GM23338 (cell line): ENCODE measurements at regions not wholly inside any gene's neighbourhood (a gene's known extent, or its start where the extent isn't known, plus 50 kb on each side); places are given as distances from the start of the nearest gene placed in this dataset.
A peak's percentile ranks its signal among the peaks of the same experiment; 100 is the strongest.

Experiments used
- ATAC-seq: fragments of 200-7000 bp; cut with Tn5 transposase; 3 replicates; pipeline ENCODE4 v1.9.1; 2020
- DNase-seq: peaks from one replicate; pipeline ENCODE4 v3.0.0-alpha.2; 2015; ENCODE audit warnings: low spot score
- H2AFZ ChIP-seq: fragments of 200-600 bp; sonication (generic); 2 replicates; pipeline ENCODE4 v1.8.0; 2016; ENCODE audit warnings: antibody characterized with exemption, mild to moderate bottlenecking, moderate library complexity
- H3F3A ChIP-seq: fragments of 200-600 bp; sonication (generic); replicated peaks from 2 replicates; pipeline ENCODE4 v1.8.0; 2017; ENCODE audit warnings: antibody characterized with exemption, mixed run types, low read depth
- H3K27ac ChIP-seq: fragments of 200-600 bp; sonication (generic); 2 replicates; pipeline ENCODE4 v1.6.1; 2016; ENCODE audit warnings: low read depth
- H3K27me3 ChIP-seq: fragments of 200-600 bp; sonication (generic); 2 replicates; pipeline ENCODE4 v1.8.0; 2016; ENCODE audit warnings: mild to moderate bottlenecking, mixed run types, moderate library complexity; ENCODE audit not compliant: insufficient read depth
- H3K36me3 ChIP-seq: fragments of 200-600 bp; sonication (generic); 2 replicates; pipeline ENCODE4 v1.8.0; 2016; ENCODE audit warnings: mild to moderate bottlenecking; ENCODE audit not compliant: insufficient read depth
- H3K4me1 ChIP-seq: fragments of 200-600 bp; sonication (generic); 2 replicates; pipeline ENCODE4 v1.8.0; 2016; ENCODE audit warnings: mild to moderate bottlenecking, moderate library complexity; ENCODE audit not compliant: insufficient read depth
- H3K4me2 ChIP-seq: fragments of 200-600 bp; sonication (generic); 2 replicates; pipeline ENCODE4 v1.7.1; 2017; ENCODE audit warnings: mixed run types
- H3K4me3 ChIP-seq: fragments of 200-600 bp; sonication (generic); 2 replicates; pipeline ENCODE4 v1.6.1; 2016; ENCODE audit warnings: mixed run types
- H3K79me2 ChIP-seq: fragments of 200-600 bp; sonication (generic); replicated peaks from 2 replicates; pipeline ENCODE4 v1.8.0; 2017; ENCODE audit warnings: mild to moderate bottlenecking; ENCODE audit not compliant: insufficient read depth
- H3K9me2 ChIP-seq: fragments of 200-600 bp; sonication (generic); 2 replicates; pipeline ENCODE4 v1.8.0; 2017; ENCODE audit not compliant: insufficient read depth
- H4K20me1 ChIP-seq: fragments of 200-600 bp; sonication (generic); replicated peaks from 2 replicates; pipeline ENCODE4 v1.8.0; 2017; ENCODE audit warnings: mild to moderate bottlenecking; ENCODE audit not compliant: insufficient read depth
- H3K27ac Mint-ChIP-seq: 2 replicates; pipeline ENCODE4 v1.8.0; 2020; ENCODE audit warnings: inconsistent platforms, mild to moderate bottlenecking, moderate library complexity, mixed read lengths
- H3K27me3 Mint-ChIP-seq: 3 replicates; pipeline ENCODE4 v1.8.0; 2022; ENCODE audit warnings: low read depth, mild to moderate bottlenecking, moderate library complexity, mixed read lengths, inconsistent platforms; ENCODE audit not compliant: insufficient read depth, poor library complexity
- H3K36me3 Mint-ChIP-seq: 3 replicates; pipeline ENCODE4 v1.8.0; 2021; ENCODE audit warnings: low read depth, mild to moderate bottlenecking, inconsistent platforms, moderate library complexity, mixed read lengths
- H3K4me1 Mint-ChIP-seq: 3 replicates; pipeline ENCODE4 v1.8.0; 2020; ENCODE audit warnings: mild to moderate bottlenecking, inconsistent platforms, mixed read lengths
- H3K4me3 Mint-ChIP-seq: 3 replicates; pipeline ENCODE4 v1.8.0; 2021; ENCODE audit warnings: moderate library complexity, mild to moderate bottlenecking, inconsistent platforms, mixed read lengths
- H3K9me3 Mint-ChIP-seq: 3 replicates; pipeline ENCODE4 v1.8.0; 2020; ENCODE audit warnings: moderate library complexity, mild to moderate bottlenecking, inconsistent platforms, mixed read lengths
- CREB1 ChIP-seq: fragments of 250-450 bp; sonication (Bioruptor Pico); IDR thresholded peaks from 2 replicates; pipeline ENCODE4 v1.5.0; 2020; ENCODE audit warnings: low read depth, mild to moderate bottlenecking, moderate library complexity
- ETS1 ChIP-seq: IDR thresholded peaks from 2 replicates; pipeline ENCODE4 v1.6.1; 2016; ENCODE audit warnings: antibody characterized with exemption
- EZH2phosphoT487 ChIP-seq: fragments of 200-600 bp; sonication (generic); IDR thresholded peaks from one replicate; pipeline ENCODE4 v1.8.1; 2018; ENCODE audit warnings: antibody characterized with exemption; ENCODE audit not compliant: unreplicated experiment
- JUNB ChIP-seq: IDR thresholded peaks from one replicate; pipeline ENCODE4 v1.6.1; 2016; ENCODE audit warnings: antibody characterized with exemption; ENCODE audit not compliant: unreplicated experiment
- NANOG ChIP-seq: IDR thresholded peaks from 2 replicates; pipeline ENCODE4 v1.6.1; 2016; ENCODE audit warnings: antibody characterized with exemption, borderline replicate concordance
- POLR2AphosphoS5 ChIP-seq: IDR thresholded peaks from 2 replicates; pipeline ENCODE4 v1.6.1; 2016; ENCODE audit warnings: antibody characterized with exemption, low read depth
- STAT1 ChIP-seq: IDR thresholded peaks from one replicate; pipeline ENCODE4 v1.6.1; 2016; ENCODE audit warnings: antibody characterized with exemption; ENCODE audit not compliant: unreplicated experiment
- ZNF114 ChIP-seq: fragments of 250-450 bp; sonication (Bioruptor Pico); IDR thresholded peaks from 2 replicates; pipeline ENCODE4 v1.5.0; 2020; ENCODE audit warnings: mild to moderate bottlenecking, moderate library complexity
- ZNF331 ChIP-seq: fragments of 250-450 bp; sonication (Bioruptor Pico); IDR thresholded peaks from 2 replicates; pipeline ENCODE4 v1.5.0; 2020; ENCODE audit warnings: low read depth, mild to moderate bottlenecking, moderate library complexity
- ZNF462 ChIP-seq: fragments of 250-450 bp; sonication (Bioruptor Pico); IDR thresholded peaks from 2 replicates; pipeline ENCODE4 v1.5.0; 2020; ENCODE audit warnings: mild to moderate bottlenecking, moderate library complexity

GRCh38 chr2:167592441-167592840 is 655.0 kb downstream of the STK39 start (continued):
- no peak for TF ChIP-seq ZNF462 (CRISPR knock-in tag)
- TF ChIP-seq STAT1 = no peak
- TF ChIP-seq ZNF331 (CRISPR knock-in tag) = no peak
- no peak for TF ChIP-seq CREB1 (CRISPR knock-in tag)
- TF ChIP-seq ZNF114 (CRISPR knock-in tag) = no peak
- TF ChIP-seq ETS1 = no peak
- no peak for TF ChIP-seq NANOG
- TF ChIP-seq EZH2phosphoT487 = no peak
- no peak for TF ChIP-seq POLR2AphosphoS5

GRCh38 chr2:167582619-167583018 is 664.8 kb downstream of the STK39 start:
- Mint-ChIP-seq H3K9me3 (no peaks in the 10 kb centered on the region), H3K27me3 (no peaks in the 10 kb centered on the region), H3K4me1 (peaks cover 23% of the 10 kb centered on the region), H3K4me3 (no peak overlapping the region), H3K27ac (0 out of 2 replicates have a peak overlapping the region, but pooled peaks have one; percentile 42), H3K36me3 (no peaks in the 10 kb centered on the region)
- Histone ChIP-seq H3K9me2 (no peaks in the 10 kb centered on the region), H3K4me3 (no peak overlapping the region), H4K20me1 (no peaks in the 10 kb centered on the region), H3K27me3 (no peaks in the 10 kb centered on the region), H3K27ac (no peak overlapping the region), H3K79me2 (no peaks in the 10 kb centered on the region), H2AFZ (no peak overlapping the region), H3K4me1 (0 out of 2 replicates have a peak, but pooled peaks cover 4% of the 10 kb centered on the region), H3K36me3 (no peaks in the 10 kb centered on the region), H3F3A (no peaks in the 10 kb centered on the region), H3K4me2 (no peak overlapping the region)
- ATAC-seq (peak; percentile 48), DNase-seq (no peak)
- no peak for TF ChIP-seq NANOG
- no peak for TF ChIP-seq JUNB
- no peak for TF ChIP-seq ZNF462 (CRISPR knock-in tag)
- no peak for TF ChIP-seq ZNF331 (CRISPR knock-in tag)
